ENCODE measurements at regions not wholly inside any gene's neighbourhood (a gene's known extent, or its start where the extent isn't known, plus 50 kb on each side); places are given as distances from the start of the nearest gene placed in this dataset.

- Histone ChIP-seq H3K27ac (no peak overlapping the region), H3K27me3 (ENCODE audit: insufficient read depth, low read depth) (no peaks in the 10 kb centered on the region), H3K9ac (no peak overlapping the region), H2AFZ (ENCODE audit: low read depth) (no peak overlapping the region), H3K4me2 (no peak overlapping the region), H3K4me1 (ENCODE audit: low read depth, poor library complexity, severe bottlenecking) (no peaks in the 10 kb centered on the region), H3K4me3 (IDR thresholded peaks at IDR 0.05; ENCODE audit: insufficient read depth, low read depth, low read length) (no peak overlapping the region), H4K20me1 (ENCODE audit: insufficient read depth) (no peaks in the 10 kb centered on the region), H3K36me3 (ENCODE audit: insufficient read depth) (no peaks in the 10 kb centered on the region), H3K79me2 (ENCODE audit: insufficient read depth, low read depth) (no peaks in the 10 kb centered on the region)
- no peak for TF ChIP-seq CTCF (conservative IDR thresholded peaks at IDR 0.05; ENCODE audit: low read depth, low read length)
These were observed 235.1 kb upstream of the DIO2 start for GRCh38 chr14:80446356-80446755.

GRCh38 chr14:80445605-80446004 lies 234.3 kb upstream of the DIO2 start:
- Histone ChIP-seq H4K20me1 (ENCODE audit: insufficient read depth) (no peaks in the 10 kb centered on the region), H3K36me3 (ENCODE audit: insufficient read depth) (no peaks in the 10 kb centered on the region), H2AFZ (ENCODE audit: low read depth) (no peak overlapping the region), H3K79me2 (ENCODE audit: insufficient read depth, low read depth) (no peaks in the 10 kb centered on the region), H3K4me2 (no peak overlapping the region), H3K27me3 (ENCODE audit: insufficient read depth, low read depth) (no peaks in the 10 kb centered on the region), H3K9ac (no peak overlapping the region), H3K27ac (no peak overlapping the region), H3K4me1 (ENCODE audit: low read depth, poor library complexity, severe bottlenecking) (no peaks in the 10 kb centered on the region), H3K4me3 (IDR thresholded peaks at IDR 0.05; ENCODE audit: insufficient read depth, low read depth, low read length) (no peak overlapping the region)
- TF ChIP-seq CTCF (conservative IDR thresholded peaks at IDR 0.05; ENCODE audit: low read depth, low read length): no peak

GRCh38 chr14:80434574-80435321 lies 223.4 kb upstream of the DIO2 start:
- H3K9ac ChIP-seq: no peak overlapping the region
- H3K27ac ChIP-seq: no peak overlapping the region
- TF ChIP-seq CTCF (conservative IDR thresholded peaks at IDR 0.05; ENCODE audit: low read depth, low read length): no peak
- no peaks in the 10 kb centered on the region for H3K36me3 ChIP-seq (ENCODE audit: insufficient read depth)
- H3K79me2 ChIP-seq (ENCODE audit: insufficient read depth, low read depth): no peaks in the 10 kb centered on the region
- no peaks in the 10 kb centered on the region for H4K20me1 ChIP-seq (ENCODE audit: insufficient read depth)
- no peak overlapping the region for H3K4me2 ChIP-seq
- H3K27me3 ChIP-seq (ENCODE audit: insufficient read depth, low read depth): no peaks in the 10 kb centered on the region
- H2AFZ ChIP-seq (ENCODE audit: low read depth): no peak overlapping the region
- no peaks in the 10 kb centered on the region for H3K4me1 ChIP-seq (ENCODE audit: low read depth, poor library complexity, severe bottlenecking)
- H3K4me3 ChIP-seq (IDR thresholded peaks at IDR 0.05; ENCODE audit: insufficient read depth, low read depth, low read length): no peak overlapping the region

- Histone ChIP-seq H3K4me2 (no peak overlapping the region), H3K36me3 (ENCODE audit: insufficient read depth) (no peaks in the 10 kb centered on the region), H3K4me1 (ENCODE audit: low read depth, poor library complexity, severe bottlenecking) (no peaks in the 10 kb centered on the region), H2AFZ (ENCODE audit: low read depth) (no peak overlapping the region), H3K27me3 (ENCODE audit: insufficient read depth, low read depth) (no peaks in the 10 kb centered on the region), H4K20me1 (ENCODE audit: insufficient read depth) (no peaks in the 10 kb centered on the region), H3K79me2 (ENCODE audit: insufficient read depth, low read depth) (no peaks in the 10 kb centered on the region), H3K4me3 (IDR thresholded peaks at IDR 0.05; ENCODE audit: insufficient read depth, low read depth, low read length) (no peak overlapping the region), H3K9ac (no peak overlapping the region), H3K27ac (no peak overlapping the region)
- TF ChIP-seq CTCF (conservative IDR thresholded peaks at IDR 0.05; ENCODE audit: low read depth, low read length): no peak
These were observed 222.5 kb upstream of the DIO2 start for GRCh38 chr14:80433811-80434210.
